Astrocyte of the cerebellum (primary cell): ENCODE measurements at regions not wholly inside any gene's neighbourhood (a gene's known extent, or its start where the extent isn't known, plus 50 kb on each side); places are given as distances from the start of the nearest gene placed in this dataset.

Experiments used
- DNase-seq: peaks from one replicate; pipeline ENCODE4 v3.0.0-alpha.2; 2011; ENCODE audit warnings: low read depth
- H3K4me3 ChIP-seq: 2 replicates; pipeline ENCODE4 v1.5.1; 2011; ENCODE audit warnings: mild to moderate bottlenecking, low read depth, low read length, moderate library complexity
- CTCF ChIP-seq: IDR thresholded peaks from 2 replicates; pipeline ENCODE4 v1.5.1; 2012; ENCODE audit warnings: low read length, low read depth, moderate library complexity, mild to moderate bottlenecking; ENCODE audit errors: missing control alignments
- in situ Hi-C: cut with HindIII; loops from 2 replicates; pipeline ENCODE4 v1.10.0; 2017; ENCODE audit warnings: low sequenced_read_pairs

GRCh38 chr19:27890206-27890605, 1322.7 kb downstream of the UQCRFS1 start:
- no peak for DNase-seq
- no peak for TF ChIP-seq CTCF
- no peak overlapping the region for H3K4me3 ChIP-seq
- in situ Hi-C loops, result no loop called here

- no peak overlapping the region for H3K4me3 ChIP-seq
- TF ChIP-seq CTCF, result no peak
- DNase-seq, result no peak
- in situ Hi-C loops, result no loop called here
Measured at GRCh38 chr19:27889156-27889555, 1323.8 kb downstream of the UQCRFS1 start.

- no peak overlapping the region for H3K4me3 ChIP-seq
- no peak for DNase-seq
- in situ Hi-C loops, result no loop called here
- no peak for TF ChIP-seq CTCF
Measured at GRCh38 chr19:27887946-27888345, 1325.0 kb downstream of the UQCRFS1 start.

- no peak for DNase-seq
- no peak for TF ChIP-seq CTCF
- no peak overlapping the region for H3K4me3 ChIP-seq
- in situ Hi-C loops, result no loop called here
Measured at GRCh38 chr19:27885359-27885758, 1327.6 kb downstream of the UQCRFS1 start.

GRCh38 chr19:27884376-27884775, 1328.6 kb downstream of the UQCRFS1 start:
- in situ Hi-C loops, result no loop called here
- TF ChIP-seq CTCF, result no peak
- DNase-seq, result no peak
- no peak overlapping the region for H3K4me3 ChIP-seq

GRCh38 chr19:27881213-27881612, 1331.7 kb downstream of the UQCRFS1 start:
- no peak overlapping the region for H3K4me3 ChIP-seq
- no peak for TF ChIP-seq CTCF
- DNase-seq, result no peak
- in situ Hi-C loops, result no loop called here

GRCh38 chr19:27876976-27877512, 1335.9 kb downstream of the UQCRFS1 start:
- H3K4me3 ChIP-seq, result no peak overlapping the region
- no peak for TF ChIP-seq CTCF
- in situ Hi-C loops, result no loop called here
- DNase-seq, result no peak
